HG02623 (cell line): ENCODE measurements at regions not wholly inside any gene's neighbourhood (a gene's known extent, or its start where the extent isn't known, plus 50 kb on each side); places are given as distances from the start of the nearest gene placed in this dataset.

ENCODE experiments used
- ATAC-seq: cut with Tn5 transposase; IDR thresholded peaks from one replicate; pipeline ENCODE4 v1.9.1; 2021; ENCODE audit warnings: moderate library complexity; ENCODE audit not compliant: unreplicated experiment

DNA sequence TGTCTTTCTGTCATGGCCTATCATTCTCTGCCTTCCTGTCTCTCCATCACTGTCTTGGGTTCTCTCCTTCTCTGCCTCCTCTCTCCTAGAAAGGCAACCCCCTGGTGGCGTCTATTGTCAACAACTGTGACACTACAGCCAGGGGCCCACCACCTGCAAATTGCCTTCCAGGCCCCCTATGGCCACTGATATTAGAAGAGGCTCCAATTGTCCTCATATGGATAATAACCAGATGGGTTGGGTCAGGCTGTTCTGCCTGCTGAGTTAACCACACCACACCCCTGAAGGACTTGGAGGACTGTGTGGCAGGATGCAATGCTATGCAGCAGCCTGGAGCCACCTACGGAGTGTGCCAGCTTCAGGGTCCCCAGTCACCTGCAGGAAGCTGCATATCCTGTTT lies 665.0 kb downstream of the NTRK3 start:
- ATAC-seq, result no peak

DNA sequence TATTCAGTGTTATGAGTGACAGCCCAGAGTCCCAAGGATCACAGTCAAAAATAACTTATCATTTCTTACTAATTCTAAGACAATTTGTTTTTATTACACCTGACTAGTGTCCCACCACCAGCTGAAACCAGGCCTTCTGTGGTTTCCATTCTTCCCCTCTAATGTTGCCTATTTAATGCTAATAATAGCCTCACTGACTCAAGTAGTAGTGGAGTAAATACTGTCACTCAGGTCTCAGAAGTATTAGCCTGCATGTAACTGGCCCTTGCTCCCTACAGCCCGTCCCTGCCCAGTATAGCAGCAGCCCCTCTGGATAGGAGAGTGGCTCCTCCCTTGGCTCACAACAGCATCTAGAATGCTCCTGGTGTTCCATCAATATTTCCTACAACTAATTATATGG lies 665.5 kb downstream of the NTRK3 start:
- ATAC-seq, result no peak

GRCh38 chr15:87589134-87589533 lies 667.4 kb downstream of the NTRK3 start:
- ATAC-seq, result no peak

GRCh38 chr15:87582169-87582568 lies 674.4 kb downstream of the NTRK3 start:
- no peak for ATAC-seq

GRCh38 chr15:87579537-87579936 lies 677.0 kb downstream of the NTRK3 start:
- ATAC-seq, result no peak

DNA sequence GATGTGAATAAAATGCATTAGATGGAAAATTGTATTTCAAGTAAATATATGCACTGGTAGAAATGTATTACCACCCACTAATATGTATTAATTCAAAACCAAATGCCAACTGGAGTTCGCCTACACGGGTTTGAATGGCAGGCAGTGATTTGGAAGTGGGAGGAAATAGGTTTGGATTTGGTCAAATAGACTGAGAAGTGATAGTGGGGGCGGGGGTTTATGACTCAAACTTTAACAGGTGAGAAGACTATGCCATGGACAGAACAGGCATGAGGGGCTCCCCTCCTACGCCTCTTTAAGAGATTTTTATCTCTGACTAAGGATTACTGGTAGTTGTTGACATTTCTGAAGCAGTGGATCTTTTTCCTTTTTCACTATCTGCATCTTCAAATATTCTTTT lies 677.8 kb downstream of the NTRK3 start:
- ATAC-seq, result no peak

DNA sequence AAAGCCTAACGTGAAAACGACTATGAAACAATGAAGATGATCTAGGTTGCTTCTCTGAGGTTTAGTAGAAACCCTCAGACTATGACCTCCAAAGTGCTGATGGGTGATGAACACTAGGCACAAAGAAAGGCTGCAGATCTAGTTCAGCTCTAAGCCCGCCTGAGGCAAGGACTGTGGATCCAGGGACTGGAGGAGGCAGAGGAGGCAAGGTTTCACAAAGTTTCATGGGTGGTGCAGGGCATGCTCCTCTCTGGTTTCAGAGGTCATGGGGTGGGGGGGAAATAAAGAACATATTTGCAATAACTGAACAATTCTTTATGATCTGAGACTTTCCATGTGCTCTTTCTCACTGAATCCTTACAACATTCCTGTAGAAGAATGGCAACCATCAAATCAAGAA lies 679.2 kb downstream of the NTRK3 start:
- ATAC-seq, result no peak

DNA sequence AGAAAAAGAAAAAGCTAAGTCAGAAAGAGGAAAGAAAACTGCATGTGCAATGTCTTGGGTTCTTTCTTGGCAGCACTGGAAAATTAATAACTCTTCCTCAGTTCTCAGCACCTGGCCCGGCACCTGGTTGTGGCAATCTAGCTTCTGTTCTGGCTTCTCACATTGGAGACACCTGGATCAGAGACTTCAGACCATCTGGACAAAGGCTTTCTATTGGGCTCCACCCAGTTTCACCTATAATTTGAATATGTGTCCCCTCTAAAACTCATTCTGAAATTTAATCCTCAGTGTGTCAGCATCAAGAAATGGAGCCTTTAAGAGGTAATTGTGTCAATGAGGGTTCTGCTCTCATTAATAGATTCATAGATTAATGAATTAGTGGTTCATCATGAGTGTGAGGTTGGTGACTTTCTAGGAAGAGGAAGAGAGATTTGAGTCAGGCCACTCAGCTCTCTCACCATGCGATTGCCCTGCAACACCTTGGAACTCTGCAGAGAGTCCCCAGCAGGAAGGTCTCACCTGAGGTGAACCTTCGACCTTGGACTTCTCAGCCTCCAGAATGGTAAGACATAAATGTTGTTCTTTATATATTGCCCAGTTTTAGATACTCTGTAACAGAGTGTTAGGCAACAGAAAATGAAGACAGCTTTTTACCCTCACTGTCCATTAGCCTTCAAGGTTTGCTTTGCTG lies 679.9 kb downstream of the NTRK3 start:
- no peak for ATAC-seq

DNA sequence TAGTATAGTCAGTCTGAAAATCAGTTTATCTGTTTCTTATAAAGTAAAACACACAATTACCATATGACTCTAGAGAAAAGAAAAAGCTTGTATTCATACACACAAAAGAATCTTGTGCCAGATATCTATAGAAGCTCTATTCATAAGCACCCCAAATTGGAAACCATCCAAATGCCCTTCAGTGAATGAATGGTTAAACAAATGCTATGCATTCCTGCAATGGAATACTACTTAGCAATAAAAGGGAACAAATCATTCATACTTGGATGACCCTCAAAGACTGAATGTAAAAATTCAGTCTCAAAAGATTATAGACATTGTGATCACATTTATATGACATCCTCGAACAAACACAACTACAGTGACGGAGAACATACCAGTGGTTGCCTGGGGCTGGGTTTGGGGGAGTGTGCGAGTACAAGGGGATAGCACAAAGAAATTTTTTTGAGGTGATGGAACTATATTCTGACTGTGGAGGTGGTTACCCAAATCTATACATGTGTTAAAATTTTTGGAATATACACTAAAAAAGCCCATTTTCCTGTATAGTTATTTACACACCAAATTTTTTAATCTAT lies 680.6 kb downstream of the NTRK3 start:
- no peak for ATAC-seq

DNA sequence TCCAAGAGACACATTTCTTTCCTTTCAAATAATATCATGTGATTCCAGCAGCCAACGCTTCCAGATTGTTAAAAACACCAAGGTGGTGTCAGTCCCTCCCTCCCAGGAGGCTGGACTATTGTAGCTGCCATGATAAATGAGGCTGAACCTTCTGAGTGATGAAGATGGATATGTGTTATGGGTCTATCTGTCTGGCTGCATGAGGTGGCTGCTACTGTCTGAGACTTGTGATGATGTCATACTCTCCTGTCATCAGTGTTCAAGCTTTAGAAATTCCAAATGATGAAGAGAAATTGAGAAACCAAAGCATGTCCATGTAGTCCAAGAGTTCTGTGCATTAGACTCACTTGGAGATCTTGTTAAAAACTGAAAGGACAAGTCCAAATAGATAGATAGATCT lies 683.0 kb downstream of the NTRK3 start:
- ATAC-seq, result no peak

DNA sequence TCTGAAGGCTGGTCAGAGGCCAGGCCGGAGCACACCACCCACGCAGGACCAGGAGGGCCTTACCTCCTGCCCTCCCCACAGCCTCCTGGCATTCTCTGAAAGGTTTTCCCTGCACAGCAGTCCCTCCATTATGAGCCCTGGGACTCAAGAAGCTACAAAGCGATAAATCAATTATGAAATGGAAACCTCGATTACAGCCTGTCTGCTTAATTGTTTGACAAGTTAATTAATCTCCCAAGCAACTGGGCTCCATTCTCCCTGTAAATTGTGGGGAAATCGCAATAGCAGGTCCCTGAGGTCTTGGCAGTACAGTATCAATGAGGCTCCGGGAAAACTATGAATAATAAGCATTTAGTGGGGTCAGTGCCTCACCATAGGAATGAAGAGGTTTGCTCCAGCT lies 683.5 kb downstream of the NTRK3 start:
- ATAC-seq, result no peak

DNA sequence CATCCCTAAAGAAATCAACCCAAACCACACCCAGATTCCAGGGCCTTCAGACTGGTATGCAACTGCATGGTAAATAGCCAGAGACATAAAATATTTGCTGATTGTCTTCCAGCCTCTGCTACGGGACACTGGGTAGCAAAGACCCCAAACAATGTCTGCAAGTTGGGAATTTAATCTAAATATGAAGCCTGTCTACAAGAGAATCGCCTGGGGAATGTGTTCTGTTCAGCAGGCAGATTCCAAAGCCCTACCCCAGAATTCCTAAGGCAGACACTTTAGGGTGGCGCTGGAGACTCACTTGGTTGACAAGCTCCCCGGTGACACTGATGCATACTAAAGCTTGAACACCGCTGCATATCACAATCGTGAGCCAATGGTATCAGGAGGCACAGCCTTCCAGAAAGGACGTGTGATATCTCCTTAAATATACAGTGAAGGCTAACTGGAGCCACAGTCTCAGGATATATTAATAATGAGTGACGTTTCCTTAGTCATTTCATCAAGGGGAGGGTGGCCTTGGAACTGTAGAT lies 684.1 kb downstream of the NTRK3 start:
- no peak for ATAC-seq

GRCh38 chr15:87570206-87570605 lies 686.3 kb downstream of the NTRK3 start:
- ATAC-seq, result no peak

GRCh38 chr15:87569581-87569980 lies 687.0 kb downstream of the NTRK3 start:
- ATAC-seq, result no peak

GRCh38 chr15:87567406-87568030 lies 689.0 kb downstream of the NTRK3 start:
- ATAC-seq, result no peak

DNA sequence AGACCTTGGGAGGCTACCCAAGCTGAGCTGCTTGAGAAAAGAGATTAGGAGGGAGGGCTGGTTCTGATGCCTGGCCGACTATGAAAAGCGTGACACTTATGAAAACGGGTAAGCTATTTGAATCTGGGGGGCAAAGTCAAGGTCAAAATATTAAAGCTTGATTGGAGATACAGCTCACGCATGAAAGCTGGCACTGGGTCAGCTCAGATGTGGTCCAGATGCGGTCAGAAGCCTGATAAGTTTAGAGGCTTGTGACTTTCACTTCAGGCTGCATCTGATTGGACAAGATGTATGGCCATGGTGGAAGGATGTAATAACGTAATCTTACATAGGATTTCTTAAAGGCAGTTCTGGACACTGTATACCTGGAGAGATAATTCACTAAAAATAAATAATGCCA lies 690.3 kb downstream of the NTRK3 start:
- ATAC-seq, result no peak

DNA sequence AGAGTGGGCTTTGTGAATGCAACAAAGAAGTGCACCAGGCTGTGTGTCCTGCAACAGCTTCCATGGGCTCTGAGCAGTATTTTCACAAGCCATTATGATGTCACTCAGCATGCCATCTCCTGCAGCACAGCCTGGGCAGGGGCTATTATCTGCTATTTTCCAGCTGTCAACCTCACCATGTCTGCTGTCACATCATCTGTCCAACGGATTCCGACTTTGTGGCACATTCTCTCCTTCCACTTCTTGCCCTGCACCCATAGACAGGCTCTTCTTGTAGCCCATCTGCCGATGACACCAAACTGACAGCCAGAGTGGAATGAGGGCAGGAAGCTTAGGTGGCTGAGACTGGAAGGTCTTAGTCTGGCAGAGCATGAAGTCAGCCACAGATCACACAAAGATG lies 691.9 kb downstream of the NTRK3 start:
- ATAC-seq, result no peak

- ATAC-seq, result no peak
Measured at GRCh38 chr15:87563869-87564268, 692.7 kb downstream of the NTRK3 start.

GRCh38 chr15:87562203-87562602 lies 694.3 kb downstream of the NTRK3 start:
- no peak for ATAC-seq

DNA sequence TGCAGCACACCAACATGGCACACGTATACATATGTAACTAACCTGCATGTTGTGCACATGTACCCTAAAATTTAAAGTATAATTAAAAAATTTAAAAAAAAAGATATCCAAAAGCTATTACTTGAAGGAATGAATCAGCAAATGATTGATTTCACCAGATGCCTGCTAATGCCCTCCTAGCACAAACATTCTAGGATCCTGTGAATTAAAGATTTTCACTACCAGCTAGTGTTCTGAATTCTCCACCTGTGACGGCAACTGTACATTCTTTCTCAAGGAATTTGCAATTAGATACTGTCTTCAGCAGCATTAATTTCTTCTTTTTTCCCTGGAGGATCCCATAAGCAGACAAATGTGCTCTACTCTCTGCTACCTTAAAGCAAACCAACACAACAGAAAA lies 694.9 kb downstream of the NTRK3 start:
- no peak for ATAC-seq

GRCh38 chr15:87557881-87558280 lies 698.7 kb downstream of the NTRK3 start:
- ATAC-seq, result no peak

GRCh38 chr15:87556886-87557285 lies 699.7 kb downstream of the NTRK3 start:
- ATAC-seq, result no peak
